ENCODE measurements at regions not wholly inside any gene's neighbourhood (a gene's known extent, or its start where the extent isn't known, plus 50 kb on each side); places are given as distances from the start of the nearest gene placed in this dataset.

- TF ChIP-seq, protein P1, sequence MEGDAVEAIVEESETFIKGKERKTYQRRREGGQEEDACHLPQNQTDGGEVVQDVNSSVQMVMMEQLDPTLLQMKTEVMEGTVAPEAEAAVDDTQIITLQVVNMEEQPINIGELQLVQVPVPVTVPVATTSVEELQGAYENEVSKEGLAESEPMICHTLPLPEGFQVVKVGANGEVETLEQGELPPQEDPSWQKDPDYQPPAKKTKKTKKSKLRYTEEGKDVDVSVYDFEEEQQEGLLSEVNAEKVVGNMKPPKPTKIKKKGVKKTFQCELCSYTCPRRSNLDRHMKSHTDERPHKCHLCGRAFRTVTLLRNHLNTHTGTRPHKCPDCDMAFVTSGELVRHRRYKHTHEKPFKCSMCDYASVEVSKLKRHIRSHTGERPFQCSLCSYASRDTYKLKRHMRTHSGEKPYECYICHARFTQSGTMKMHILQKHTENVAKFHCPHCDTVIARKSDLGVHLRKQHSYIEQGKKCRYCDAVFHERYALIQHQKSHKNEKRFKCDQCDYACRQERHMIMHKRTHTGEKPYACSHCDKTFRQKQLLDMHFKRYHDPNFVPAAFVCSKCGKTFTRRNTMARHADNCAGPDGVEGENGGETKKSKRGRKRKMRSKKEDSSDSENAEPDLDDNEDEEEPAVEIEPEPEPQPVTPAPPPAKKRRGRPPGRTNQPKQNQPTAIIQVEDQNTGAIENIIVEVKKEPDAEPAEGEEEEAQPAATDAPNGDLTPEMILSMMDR (conservative IDR thresholded peaks at IDR 0.05), result no peak
- no peak overlapping the region for H3K27ac ChIP-seq
Measured at GRCh38 chr6:163999475-164000125, 585.1 kb downstream of the QKI start.

GRCh38 chr6:163998496-163998895 is 584.0 kb downstream of the QKI start:
- H3K27ac ChIP-seq, result no peak overlapping the region
- TF ChIP-seq, protein P1 (conservative IDR thresholded peaks at IDR 0.05), result no peak

DNA sequence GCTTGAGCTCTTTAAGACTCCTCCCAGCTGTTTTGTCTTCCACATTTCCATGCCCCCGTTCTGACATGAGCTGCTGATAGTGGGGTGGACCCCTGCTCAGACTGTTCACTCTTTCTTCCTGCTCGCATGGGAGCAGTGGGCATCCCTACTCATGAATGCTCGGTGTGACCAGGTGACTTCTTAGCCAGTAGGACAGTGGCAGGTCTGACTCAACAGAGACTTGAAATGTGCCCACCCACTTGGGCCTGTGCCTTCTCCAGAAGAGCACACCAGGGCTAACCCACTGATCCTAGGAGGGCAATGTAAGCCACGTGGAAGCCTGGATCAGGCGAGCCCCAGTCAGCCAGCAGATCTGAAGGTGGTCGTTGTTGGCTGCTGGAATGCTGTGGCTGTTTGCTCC is 582.0 kb downstream of the QKI start:
- TF ChIP-seq, protein P1 (conservative IDR thresholded peaks at IDR 0.05), result no peak
- H3K27ac ChIP-seq, result no peak overlapping the region

DNA sequence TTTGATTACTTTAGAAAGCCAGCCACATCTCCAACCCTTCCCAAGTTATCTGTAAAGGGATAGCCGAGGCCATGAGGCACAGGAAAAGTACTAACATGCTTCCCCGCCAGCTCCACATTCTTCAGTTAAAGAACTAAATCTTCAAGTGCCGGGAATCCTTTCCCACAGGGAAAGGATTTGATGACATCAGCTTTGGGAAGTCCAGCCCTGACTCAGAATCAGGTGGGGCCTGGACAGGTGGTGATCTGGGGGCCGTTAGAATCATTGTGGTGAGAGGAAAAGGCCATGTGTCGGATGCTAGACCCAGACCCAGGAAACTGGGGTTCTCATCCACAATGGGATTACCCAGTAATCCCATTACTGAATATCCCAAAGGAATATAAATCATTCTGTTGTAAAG is 580.0 kb downstream of the QKI start:
- TF ChIP-seq, protein P1 (conservative IDR thresholded peaks at IDR 0.05), result no peak
- H3K27ac ChIP-seq, result no peak overlapping the region

DNA sequence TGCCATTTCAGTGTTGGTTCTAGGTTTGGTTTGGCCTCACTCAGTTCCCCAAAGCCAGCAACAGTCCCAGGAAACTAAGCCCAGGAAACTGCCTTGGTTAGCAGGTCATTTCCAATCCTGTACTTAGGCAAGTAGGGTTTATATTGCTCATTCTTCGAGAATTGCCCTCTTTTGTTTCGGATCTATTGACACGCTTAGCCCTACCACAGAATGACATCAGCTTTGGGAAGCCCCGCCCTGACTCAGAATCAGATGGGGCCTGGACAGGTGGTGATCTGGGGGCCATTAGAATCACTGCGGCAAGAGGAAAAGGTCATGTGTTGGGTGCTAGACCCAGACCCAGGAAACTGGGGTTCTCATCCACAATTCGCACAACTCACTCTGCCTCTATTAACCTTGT is 578.2 kb downstream of the QKI start:
- TF ChIP-seq, protein P1 (conservative IDR thresholded peaks at IDR 0.05), result no peak
- H3K27ac ChIP-seq, result no peak overlapping the region

GRCh38 chr6:163992056-163992455 is 577.5 kb downstream of the QKI start:
- no peak overlapping the region for H3K27ac ChIP-seq
- TF ChIP-seq, protein P1 (conservative IDR thresholded peaks at IDR 0.05), result no peak

DNA sequence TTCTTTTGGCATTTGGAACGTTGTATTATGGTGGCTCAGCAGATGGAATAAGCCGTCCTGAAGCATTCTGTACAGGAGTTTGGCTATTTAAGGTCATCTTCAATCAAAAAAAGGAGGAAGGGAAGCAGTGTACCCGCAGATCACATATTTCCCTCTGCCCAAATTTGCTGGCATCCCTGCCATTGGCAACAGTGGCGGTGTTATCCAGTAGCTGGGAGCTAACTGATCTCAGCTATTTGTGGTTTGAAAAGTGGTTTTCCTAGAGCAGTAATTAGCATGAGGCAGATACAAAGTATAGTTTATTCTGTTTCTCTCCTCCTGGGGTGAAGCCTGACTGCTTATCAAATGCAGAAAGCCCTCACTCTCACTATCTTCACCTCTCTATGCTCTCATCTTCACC is 576.8 kb downstream of the QKI start:
- no peak overlapping the region for H3K27ac ChIP-seq
- TF ChIP-seq, protein P1 (conservative IDR thresholded peaks at IDR 0.05), result no peak
